ENCODE measurements at regions not wholly inside any gene's neighbourhood (a gene's known extent, or its start where the extent isn't known, plus 50 kb on each side); places are given as distances from the start of the nearest gene placed in this dataset.

GRCh38 chr4:138090918-138091676 lies 151.1 kb downstream of the SLC7A11 start:
- Mint-ChIP-seq H3K27me3 (no peaks in the 10 kb centered on the region), H3K27ac (no peak overlapping the region), H3K9me3 (no peaks in the 10 kb centered on the region), H3K36me3 (no peaks in the 10 kb centered on the region), H3K4me3 (no peak overlapping the region), H3K4me1 (ENCODE audit: low read depth in 2 of 2) (no peaks in the 10 kb centered on the region)
- DNase-seq (ENCODE audit: low spot score) (no peak), ATAC-seq (no peak)

- no peak for DNase-seq (ENCODE audit: low spot score)
- Mint-ChIP-seq H3K27ac (no peak overlapping the region), H3K9me3 (no peaks in the 10 kb centered on the region), H3K27me3 (no peaks in the 10 kb centered on the region), H3K4me3 (no peak overlapping the region), H3K36me3 (no peaks in the 10 kb centered on the region), H3K4me1 (ENCODE audit: low read depth in 2 of 2) (no peaks in the 10 kb centered on the region)
- no peak for ATAC-seq
Measured at GRCh38 chr4:138090150-138090917, 151.8 kb downstream of the SLC7A11 start.

- no peaks in the 10 kb centered on the region for H3K9me3 Mint-ChIP-seq
- H3K4me3 Mint-ChIP-seq: no peak overlapping the region
- no peaks in the 10 kb centered on the region for H3K36me3 Mint-ChIP-seq
- peak in 1 of 2 donors; percentile 9 for ATAC-seq
- no peak for DNase-seq (ENCODE audit: low spot score)
- H3K27me3 Mint-ChIP-seq: no peaks in the 10 kb centered on the region
- no peaks in the 10 kb centered on the region for H3K4me1 Mint-ChIP-seq (ENCODE audit: low read depth in 2 of 2)
- no peak overlapping the region for H3K27ac Mint-ChIP-seq
Measured at GRCh38 chr4:138088449-138089208, 153.5 kb downstream of the SLC7A11 start.

- no peak for DNase-seq (ENCODE audit: low spot score)
- Mint-ChIP-seq H3K36me3 (no peaks in the 10 kb centered on the region), H3K4me3 (no peak overlapping the region), H3K27ac (no peak overlapping the region), H3K9me3 (no peaks in the 10 kb centered on the region), H3K4me1 (ENCODE audit: low read depth in 2 of 2) (no peaks in the 10 kb centered on the region), H3K27me3 (no peaks in the 10 kb centered on the region)
- no peak for ATAC-seq
Measured at GRCh38 chr4:138087066-138087719, 155.0 kb downstream of the SLC7A11 start.

GRCh38 chr4:138086611-138087041 lies 155.5 kb downstream of the SLC7A11 start:
- no peak overlapping the region for H3K27ac Mint-ChIP-seq
- no peak for ATAC-seq
- H3K9me3 Mint-ChIP-seq: no peaks in the 10 kb centered on the region
- H3K27me3 Mint-ChIP-seq: no peaks in the 10 kb centered on the region
- H3K36me3 Mint-ChIP-seq: no peaks in the 10 kb centered on the region
- no peak overlapping the region for H3K4me3 Mint-ChIP-seq
- no peaks in the 10 kb centered on the region for H3K4me1 Mint-ChIP-seq (ENCODE audit: low read depth in 2 of 2)
- DNase-seq (ENCODE audit: low spot score): no peak

- no peak for ATAC-seq
- Mint-ChIP-seq H3K27ac (no peak overlapping the region), H3K27me3 (no peaks in the 10 kb centered on the region), H3K36me3 (no peaks in the 10 kb centered on the region), H3K4me3 (no peak overlapping the region), H3K9me3 (no peaks in the 10 kb centered on the region), H3K4me1 (ENCODE audit: low read depth in 2 of 2) (no peaks in the 10 kb centered on the region)
- DNase-seq (ENCODE audit: low spot score): no peak
Measured at GRCh38 chr4:138085736-138086305, 156.3 kb downstream of the SLC7A11 start.

GRCh38 chr4:138078751-138079520 lies 163.2 kb downstream of the SLC7A11 start:
- no peaks in the 10 kb centered on the region for H3K9me3 Mint-ChIP-seq
- no peaks in the 10 kb centered on the region for H3K27me3 Mint-ChIP-seq
- no peak for ATAC-seq
- DNase-seq (ENCODE audit: low spot score): no peak
- no peak overlapping the region for H3K27ac Mint-ChIP-seq
- no peaks in the 10 kb centered on the region for H3K36me3 Mint-ChIP-seq
- no peaks in the 10 kb centered on the region for H3K4me1 Mint-ChIP-seq (ENCODE audit: low read depth in 2 of 2)
- no peak overlapping the region for H3K4me3 Mint-ChIP-seq

- no peak for ATAC-seq
- no peaks in the 10 kb centered on the region for H3K36me3 Mint-ChIP-seq
- no peaks in the 10 kb centered on the region for H3K4me1 Mint-ChIP-seq (ENCODE audit: low read depth in 2 of 2)
- no peak overlapping the region for H3K27ac Mint-ChIP-seq
- no peaks in the 10 kb centered on the region for H3K27me3 Mint-ChIP-seq
- no peak for DNase-seq (ENCODE audit: low spot score)
- H3K9me3 Mint-ChIP-seq: no peaks in the 10 kb centered on the region
- no peak overlapping the region for H3K4me3 Mint-ChIP-seq
Measured at GRCh38 chr4:138078253-138078652, 163.9 kb downstream of the SLC7A11 start.

GRCh38 chr4:138076561-138076960 lies 165.6 kb downstream of the SLC7A11 start:
- Mint-ChIP-seq H3K27ac (no peak overlapping the region), H3K4me3 (no peak overlapping the region), H3K9me3 (no peaks in the 10 kb centered on the region), H3K27me3 (no peaks in the 10 kb centered on the region), H3K36me3 (no peaks in the 10 kb centered on the region), H3K4me1 (ENCODE audit: low read depth in 2 of 2) (no peaks in the 10 kb centered on the region)
- DNase-seq (ENCODE audit: low spot score) (no peak), ATAC-seq (no peak)

- Mint-ChIP-seq H3K27ac (no peak overlapping the region), H3K36me3 (peaks cover 4% of the 10 kb centered on the region), H3K4me3 (no peak overlapping the region), H3K27me3 (no peaks in the 10 kb centered on the region), H3K9me3 (peaks cover 11% of the 10 kb centered on the region), H3K4me1 (ENCODE audit: low read depth in 2 of 2) (no peaks in the 10 kb centered on the region)
- DNase-seq (ENCODE audit: low spot score) (no peak), ATAC-seq (no peak)
Measured at GRCh38 chr4:138070816-138071215, 171.3 kb downstream of the SLC7A11 start.

- Mint-ChIP-seq H3K27me3 (no peaks in the 10 kb centered on the region), H3K9me3 (peaks cover 14% of the 10 kb centered on the region), H3K4me3 (no peak overlapping the region), H3K27ac (no peak overlapping the region), H3K4me1 (ENCODE audit: low read depth in 2 of 2) (no peaks in the 10 kb centered on the region), H3K36me3 (peaks cover 5% of the 10 kb centered on the region)
- ATAC-seq (no peak), DNase-seq (ENCODE audit: low spot score) (no peak)
Measured at GRCh38 chr4:138063581-138063980, 178.6 kb downstream of the SLC7A11 start.

GRCh38 chr4:138062929-138063328 lies 179.2 kb downstream of the SLC7A11 start:
- Mint-ChIP-seq H3K27me3 (no peaks in the 10 kb centered on the region), H3K27ac (no peak overlapping the region), H3K36me3 (peaks cover 5% of the 10 kb centered on the region), H3K4me1 (ENCODE audit: low read depth in 2 of 2) (no peaks in the 10 kb centered on the region), H3K4me3 (no peak overlapping the region), H3K9me3 (peaks cover 14% of the 10 kb centered on the region)
- ATAC-seq (no peak), DNase-seq (ENCODE audit: low spot score) (no peak)

GRCh38 chr4:138056541-138056940 lies 185.6 kb downstream of the SLC7A11 start:
- H3K36me3 Mint-ChIP-seq: no peaks in the 10 kb centered on the region

More at GRCh38 chr4:138056541-138056940, 185.6 kb downstream of the SLC7A11 start:
- Mint-ChIP-seq H3K27me3 (no peaks in the 10 kb centered on the region), H3K4me3 (no peak overlapping the region), H3K27ac (no peak overlapping the region), H3K4me1 (ENCODE audit: low read depth in 2 of 2) (no peaks in the 10 kb centered on the region), H3K9me3 (peaks cover 5% of the 10 kb centered on the region)
- no peak for DNase-seq (ENCODE audit: low spot score)
- ATAC-seq: no peak
